Stimulated activated CD8-positive, alpha-beta memory T cell treated with anti-CD3 and anti-CD28 coated beads, Interleukin-4, amount 100 ng/mL, for 1 hour (primary cell): ENCODE measurements at regions not wholly inside any gene's neighbourhood (a gene's known extent, or its start where the extent isn't known, plus 50 kb on each side); places are given as distances from the start of the nearest gene placed in this dataset.

ENCODE experiments used
- DNase-seq, 2 donors: peaks; one replicate each; pipeline ENCODE4 v3.0.0-alpha.2; 2020; ENCODE audit warnings: low read depth in 2 of 2, low spot score in 1 of 2

DNA sequence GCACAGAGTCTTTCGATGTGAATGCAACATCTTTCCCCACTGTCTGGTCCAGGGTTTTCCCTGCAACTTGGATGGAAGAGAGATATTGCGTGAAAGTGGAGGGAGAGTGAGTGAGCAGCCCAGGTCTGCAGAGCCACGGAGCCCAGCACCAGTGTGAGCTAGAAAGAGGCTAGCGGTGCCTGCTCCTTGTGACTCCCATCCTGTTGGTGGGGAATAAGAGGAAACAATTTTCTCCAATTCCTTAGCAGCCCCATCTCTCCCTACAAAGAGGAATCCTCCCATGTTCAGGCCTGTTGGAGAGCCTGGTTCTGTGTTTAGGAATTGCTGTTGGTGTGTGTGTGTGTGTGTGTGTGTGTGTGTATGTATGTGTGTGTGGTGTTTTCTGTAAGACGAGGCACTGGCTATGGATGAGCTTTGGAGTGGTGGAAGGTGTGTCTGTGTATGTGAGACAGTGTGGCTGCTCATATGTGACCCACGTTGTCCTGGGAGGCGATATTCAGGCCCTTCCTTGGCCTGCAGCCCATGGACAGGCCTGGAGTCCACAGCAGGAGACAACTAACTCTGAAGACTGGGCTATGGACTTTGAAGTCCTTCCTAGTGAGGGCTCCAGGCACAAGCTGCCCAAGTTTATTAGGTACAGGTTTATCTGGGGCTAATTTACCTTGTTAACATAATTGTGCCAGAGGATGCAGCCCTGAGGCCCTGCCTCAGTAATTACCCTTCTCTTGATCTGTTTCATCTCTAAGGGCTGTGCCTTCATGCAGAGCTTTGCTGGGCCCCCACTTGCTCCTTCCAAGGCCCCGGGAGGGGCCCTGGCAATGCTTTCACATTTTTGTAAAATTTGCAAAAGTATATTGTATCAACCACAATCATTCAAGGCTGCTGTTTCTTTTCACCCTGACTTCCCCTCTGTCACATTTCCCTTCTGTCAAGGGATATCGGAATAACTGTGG, 88.6 kb upstream of the HAAO start:
- DNase-seq: no peak

DNA sequence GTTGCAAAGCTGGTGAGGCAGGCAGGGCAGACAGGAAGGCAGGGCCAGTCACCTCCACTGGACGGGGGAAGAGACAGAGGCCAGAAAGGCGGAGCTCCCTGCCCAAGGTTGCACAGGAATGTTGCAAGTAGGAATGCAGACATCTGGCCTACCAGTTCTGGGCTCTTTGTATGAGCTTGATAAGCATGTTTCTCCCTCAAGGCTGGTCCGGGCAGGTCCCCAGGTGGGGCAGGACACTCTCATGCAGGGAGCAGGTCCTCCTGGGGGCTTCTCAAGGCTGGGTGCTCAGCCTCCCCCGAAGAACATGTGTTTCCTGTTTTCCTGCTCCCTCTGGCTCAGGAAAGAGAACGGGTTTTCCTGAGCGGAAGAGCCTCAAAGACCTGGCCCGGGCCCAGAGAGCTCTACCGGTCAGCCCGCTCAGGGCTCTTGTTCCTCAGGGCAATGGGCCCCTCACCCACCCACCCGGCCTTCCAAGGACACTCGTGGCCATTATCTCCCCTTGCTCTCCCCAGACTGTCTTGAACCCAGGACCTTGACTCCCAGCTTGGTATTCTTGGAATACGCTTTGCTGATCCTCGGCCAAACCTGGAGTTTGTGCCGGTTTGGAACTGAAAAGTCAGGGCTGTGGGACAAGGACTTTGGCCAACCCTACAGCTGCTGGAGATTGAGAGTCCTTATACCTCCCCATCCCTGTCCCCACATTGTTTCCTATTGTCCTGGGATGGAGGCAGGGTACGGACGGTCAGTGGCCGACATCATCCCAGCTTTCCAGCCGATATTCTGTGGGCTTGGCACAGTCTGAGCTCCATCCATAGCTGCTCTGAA, 87.7 kb upstream of the HAAO start:
- DNase-seq: no peak

DNA sequence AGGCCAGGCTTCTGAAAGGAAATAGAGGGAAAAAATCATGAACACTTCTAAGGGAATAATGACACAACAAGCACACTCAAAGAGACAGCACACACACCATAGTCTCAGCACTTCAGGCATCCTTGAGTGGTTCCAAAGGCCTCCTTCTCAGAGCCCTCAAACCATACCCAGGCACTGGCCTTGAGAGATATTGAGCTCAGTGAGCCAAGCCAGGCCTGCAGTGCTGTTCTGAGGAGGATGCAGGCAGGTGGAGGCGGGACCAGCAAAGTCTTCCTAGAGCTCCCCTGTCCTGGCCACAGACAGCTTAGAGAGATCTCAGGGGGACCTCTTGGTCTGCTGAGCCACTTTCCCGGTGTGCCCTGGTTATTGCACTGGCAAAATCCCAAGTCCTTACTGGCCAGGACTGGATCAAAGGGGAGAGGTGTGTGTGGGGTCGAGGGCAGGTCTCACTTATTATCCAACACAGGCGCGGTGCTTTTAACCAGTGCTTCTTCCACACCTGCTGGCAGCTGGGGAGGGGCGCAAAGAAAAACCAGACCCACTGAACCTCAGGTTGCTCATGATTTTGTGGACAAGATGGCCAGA, 86.8 kb upstream of the HAAO start:
- DNase-seq: no peak

DNA sequence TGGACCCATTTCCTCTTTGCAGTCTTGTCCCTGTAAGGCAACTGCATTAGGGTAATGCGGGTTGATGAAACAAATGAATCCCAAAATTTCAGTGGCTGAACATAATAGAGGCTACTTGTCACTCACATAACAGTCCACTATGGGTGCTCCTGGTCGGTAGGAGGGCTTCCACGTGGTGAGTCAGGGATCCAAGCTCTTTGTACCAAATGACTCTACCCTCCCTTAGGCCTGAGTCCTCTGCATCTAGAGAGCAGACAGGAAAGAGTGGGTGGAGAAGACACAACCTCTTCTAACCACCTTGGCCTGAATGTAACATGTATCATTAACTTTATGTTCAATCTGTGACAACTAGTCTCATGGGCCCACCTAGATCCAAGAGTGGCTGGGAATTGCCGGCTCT, 86.2 kb upstream of the HAAO start:
- DNase-seq: no peak

DNA sequence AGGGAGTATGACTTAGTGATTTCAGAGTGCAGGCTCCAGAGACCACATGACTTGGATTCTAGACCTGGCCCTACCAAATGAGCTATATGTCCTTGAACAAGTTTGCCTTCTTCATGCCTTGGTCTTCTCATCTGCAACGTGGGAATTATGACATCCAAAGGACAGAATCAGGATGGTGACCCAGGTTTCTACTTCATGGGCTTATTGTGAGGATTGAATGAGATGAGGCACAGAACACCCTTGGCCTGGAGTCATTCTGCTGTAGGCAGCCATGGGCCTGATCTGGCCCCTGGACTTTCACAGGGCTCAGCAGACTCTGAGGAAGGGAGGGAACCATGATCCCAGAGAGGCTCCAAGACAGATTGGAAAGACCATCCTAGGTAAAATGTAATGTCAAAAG, 85.6 kb upstream of the HAAO start:
- DNase-seq: no peak

DNA sequence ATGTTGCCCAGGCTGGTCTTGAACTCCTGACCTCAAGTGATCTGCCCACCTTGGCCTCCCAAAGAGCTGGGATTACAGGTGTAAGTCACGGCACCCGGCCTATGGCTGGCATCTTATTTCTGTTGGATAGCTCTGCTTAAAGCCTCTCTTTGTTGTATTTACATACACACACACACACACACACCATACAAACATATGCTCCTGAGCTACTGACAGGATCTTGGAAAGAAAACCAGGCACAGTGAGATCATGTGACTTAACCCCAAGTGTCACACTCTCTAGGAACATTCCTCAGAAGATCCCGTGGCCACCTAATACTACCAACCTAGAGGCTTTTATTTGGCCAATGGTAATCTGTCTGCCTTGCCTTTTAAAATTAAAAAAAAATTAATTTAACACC, 85.1 kb upstream of the HAAO start:
- no peak for DNase-seq

DNA sequence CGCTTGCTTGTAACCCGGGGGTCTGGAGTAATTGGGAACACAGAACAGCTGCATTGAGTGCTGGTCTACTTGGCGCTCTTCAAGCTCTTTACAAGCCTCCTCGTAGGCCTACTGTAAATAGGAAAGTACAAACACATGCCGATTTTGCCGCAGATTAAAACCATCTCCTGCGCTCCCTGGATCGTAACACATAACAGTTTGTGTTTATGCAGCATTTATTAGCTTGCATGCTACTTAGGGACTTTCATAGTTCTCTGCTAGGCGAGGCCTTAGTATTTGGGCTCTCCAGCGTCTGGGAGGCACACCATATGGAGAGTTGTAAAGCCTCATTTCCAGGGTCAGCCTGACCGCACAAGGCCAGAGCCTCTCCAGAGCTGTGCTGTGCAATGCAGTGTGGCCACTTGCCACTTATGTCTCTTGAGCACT, 84.0 kb upstream of the HAAO start:
- DNase-seq: no peak

DNA sequence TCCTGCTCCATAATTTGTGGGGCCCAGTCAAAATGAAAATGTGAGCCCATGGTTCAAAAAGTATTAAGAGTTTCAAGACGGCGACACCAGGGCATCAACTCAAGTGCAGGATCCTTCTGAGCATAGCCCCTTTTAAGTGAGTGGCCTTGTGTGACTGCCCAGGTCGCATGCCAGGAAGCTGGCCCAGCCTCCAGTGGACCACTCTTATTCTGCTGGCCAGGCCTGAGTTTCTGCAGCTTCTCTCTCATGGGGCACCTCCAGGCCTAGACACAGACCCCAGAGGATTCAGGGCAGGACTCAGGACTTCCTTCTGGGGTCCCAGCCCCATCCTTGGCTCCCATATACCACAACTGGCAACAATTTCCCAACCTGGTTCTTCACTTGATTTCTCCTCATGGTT, 83.5 kb upstream of the HAAO start:
- no peak for DNase-seq

DNA sequence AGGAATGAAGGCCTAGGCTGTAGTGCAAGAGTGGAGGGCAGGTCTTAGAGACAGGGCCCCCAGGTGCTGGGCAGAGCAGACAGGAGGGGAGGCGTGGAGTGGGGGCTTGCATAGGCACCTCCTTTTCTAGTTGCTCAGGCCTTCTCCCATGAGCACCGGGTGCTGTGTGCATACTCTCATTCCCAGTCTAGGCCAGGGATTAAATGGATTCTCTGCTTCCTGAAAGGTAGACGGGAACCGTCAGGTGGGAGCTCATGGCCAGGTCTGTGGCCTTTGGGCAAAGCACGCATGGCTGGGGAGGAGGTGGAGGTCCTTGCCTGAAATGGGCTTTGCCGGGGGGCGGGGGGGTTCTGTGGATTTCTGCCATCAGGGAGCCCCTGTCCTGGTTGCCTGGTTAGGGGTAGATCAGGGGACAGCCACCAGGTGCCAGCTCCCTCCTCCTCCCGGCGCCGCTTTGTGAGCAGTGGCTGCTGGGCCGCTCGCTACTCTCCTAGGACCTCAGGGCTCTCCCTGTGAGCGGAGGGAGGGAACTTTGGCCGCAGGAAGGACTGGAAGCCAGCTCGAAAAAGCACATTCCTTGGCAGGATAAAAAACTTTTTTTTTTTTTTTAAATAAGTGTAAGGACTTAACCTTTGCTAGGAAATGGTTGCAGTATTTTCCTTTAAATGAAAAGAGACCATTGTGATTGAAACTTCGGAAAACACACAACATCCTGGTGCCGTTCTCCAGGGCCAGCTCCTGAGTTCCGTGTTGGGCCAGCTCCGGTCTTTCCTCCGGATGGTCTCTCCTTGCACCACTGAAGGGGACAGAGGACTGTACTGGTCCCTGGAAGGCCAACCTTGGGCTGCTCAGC, 82.8 kb upstream of the HAAO start:
- no peak for DNase-seq

DNA sequence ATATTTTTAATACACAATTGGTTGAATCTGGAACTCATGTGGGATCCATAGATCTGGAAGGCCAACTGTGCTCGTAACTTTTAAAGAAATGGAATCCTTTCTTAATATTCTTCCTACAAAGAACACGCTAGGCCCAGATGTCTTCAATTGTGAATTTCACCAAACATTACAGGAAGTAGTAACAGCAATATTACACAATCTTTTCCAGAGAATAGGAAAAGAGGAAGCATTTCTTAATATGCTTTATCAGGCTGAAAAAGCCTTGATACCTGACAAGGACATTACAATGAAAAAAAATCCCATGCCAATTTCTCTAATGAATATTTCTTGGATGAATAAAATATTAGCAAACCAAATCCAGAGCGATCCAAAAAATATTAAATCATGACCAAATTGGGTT, 80.3 kb upstream of the HAAO start:
- DNase-seq: no peak

DNA sequence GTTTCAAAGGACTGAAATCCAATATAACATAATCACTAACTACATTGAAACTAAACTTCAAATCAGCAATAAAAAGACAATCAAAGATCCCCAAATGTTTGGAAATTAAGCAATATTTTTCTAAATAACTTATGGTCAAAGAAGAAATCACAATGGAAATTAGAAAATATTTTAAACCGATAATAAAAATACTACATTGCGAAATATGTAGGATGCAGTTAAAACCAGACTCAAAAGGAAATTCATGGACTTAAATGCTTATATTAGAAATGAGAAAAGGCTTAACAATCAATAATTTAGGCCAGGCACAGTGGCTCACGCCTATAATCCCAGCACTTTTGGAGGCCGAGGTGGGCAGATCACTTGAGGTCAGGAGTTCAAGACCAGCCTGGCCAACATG, 79.0 kb upstream of the HAAO start:
- DNase-seq: no peak

DNA sequence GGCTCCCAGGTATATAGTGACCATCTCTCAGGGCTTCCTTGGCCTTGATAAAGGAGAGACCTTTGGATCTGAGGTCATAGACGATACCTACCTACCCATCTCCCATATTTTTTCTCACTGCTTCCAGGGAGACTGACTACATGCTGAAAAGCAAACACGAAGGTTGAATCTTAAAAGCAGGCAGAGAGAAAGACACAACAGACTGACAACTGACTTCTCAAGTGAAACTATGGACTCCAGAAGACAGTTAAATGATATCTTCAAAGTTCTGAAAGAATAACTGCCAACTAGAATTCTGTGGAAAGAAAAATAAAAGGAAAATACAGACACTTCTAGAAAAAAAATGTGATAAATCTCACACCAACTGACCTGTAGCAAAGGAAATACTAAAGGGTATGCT, 76.5 kb upstream of the HAAO start:
- DNase-seq: no peak

DNA sequence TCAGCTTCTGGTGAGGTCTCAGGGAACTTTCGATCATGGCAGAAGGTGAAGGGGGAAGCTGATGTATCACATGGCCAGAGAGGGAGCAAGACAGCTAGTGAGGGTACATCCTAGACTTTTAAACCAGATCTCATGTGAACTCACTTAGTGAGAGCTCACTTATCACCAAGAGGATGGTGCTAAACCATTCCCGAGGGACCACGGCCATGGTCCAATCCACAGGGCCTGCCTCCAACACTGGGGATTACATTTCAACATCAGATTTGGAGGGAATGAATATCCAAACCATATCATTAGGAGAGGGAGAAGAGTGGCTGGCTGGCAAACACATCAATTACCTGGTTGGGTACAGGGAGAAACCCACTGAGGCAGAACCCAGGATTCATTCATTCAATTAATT, 75.7 kb upstream of the HAAO start:
- no peak for DNase-seq

DNA sequence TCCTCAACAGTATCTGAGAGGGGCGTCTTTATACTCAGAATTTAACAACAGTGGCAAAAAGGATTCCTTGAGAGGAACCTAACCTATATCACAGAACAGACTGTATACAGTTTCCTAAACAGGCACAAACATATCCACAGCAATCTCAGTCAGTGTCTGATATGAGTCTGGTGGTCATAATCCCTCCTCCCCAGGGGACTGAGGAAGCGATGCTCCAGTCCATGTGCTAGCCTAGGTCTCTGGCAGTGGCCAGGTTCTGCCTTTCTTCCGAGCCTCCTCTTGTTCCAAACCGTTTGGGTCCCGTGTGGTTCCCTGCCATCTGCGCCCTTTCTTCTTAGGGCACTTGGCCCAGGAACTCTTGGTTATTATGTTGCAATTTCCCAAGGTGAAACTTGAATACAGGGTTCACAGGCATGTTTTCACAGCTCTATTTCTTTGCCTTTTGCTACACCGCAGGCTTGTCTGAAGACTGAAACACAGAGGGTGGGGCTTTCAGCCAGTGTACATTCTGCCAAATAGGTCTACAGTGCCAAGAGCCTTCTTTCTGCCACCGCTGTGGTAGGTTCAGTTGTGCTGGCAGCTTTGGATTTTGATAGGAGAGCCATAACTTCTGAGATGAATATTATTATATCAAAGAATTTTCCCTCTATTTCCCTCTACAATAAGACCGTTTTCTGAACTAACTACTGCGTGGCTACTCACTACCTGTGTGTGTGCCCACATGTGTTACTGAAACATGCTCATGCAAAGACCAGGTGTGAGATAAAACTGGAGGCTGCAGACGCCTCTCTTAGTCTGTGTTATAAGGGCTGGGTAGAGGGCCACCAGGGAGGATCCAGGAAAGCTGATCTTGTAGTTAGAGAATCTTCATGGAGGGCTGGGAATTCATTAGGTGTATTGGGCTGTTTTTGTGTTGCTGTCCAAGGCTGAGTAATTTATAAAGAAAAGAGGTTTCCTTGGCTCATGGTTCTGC, 75.0 kb upstream of the HAAO start:
- no peak for DNase-seq

DNA sequence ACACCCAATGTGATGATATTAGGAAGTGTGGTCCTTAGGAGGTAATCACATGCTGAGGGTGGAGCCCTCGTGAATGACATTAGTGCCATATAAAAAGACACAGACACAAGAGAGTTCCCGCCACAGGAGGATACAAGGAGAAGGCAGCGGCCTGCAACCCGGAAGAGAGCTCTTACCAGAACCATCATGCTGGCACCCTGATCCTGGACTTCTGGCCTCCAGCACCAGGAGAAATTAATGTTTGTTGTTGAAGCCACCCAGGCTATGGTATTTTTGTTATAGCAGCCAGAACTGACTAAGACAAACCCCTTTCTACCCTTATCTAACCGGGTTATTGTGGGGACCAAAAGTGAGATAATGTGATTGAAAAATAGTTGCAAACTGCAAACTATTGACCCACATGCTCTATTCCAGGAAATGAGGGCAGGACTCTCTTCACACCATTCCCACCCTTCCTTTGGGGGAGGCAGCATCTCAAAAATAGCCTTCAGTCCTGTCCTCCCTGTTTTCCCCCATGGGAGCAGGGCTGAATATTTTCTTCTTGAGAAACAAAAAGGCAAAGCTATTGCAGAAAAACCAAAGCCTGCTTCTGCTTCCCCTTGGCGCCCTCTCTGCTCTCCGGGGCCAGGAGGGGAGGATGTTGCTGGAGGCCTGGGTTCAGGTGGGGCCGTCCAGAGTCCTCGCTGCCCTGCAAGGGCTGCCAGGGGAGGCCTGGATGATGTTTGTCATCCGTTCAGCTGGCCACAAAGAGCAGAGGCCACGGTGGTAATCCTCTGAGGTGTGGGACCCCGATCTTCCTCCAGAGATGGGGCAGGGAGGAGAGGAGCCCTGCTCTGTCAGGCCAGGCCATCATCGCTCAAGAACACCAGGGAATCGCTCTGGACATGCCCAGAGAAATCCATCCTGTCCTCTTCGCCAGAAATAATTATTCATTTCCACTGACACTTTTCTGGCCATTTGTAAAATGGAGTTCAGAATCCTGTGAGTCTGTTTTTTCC, 73.8 kb upstream of the HAAO start:
- DNase-seq: no peak

DNA sequence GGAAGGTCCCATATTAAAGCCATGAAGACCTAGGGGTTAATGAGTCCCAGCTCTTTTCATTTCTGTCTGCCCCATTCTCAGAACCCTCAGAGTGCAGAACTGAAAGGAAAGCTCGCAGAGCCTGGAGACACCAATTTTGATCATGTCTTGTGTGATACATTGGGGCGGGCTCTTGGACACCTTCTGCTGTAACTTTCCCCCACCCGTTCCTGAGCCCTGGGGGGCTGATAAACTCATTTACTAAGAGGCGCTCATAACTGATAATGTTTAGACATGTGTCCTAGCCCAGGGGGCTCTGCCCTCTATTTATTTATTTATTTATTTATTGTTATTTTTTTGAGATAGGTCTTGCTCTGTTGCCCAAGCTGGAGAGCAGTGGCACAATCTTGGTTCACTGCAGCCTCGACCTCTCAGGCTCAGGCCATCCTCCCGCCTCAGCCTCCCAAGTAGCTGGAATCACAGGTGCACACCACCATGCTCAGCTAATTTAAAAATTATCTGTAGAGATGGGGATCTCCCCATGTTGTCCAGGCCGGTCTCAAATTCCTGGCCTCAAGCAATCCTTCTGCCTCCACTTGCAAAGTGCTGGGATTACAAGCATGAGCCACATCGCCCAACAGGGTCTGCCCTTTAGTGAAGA, 72.4 kb upstream of the HAAO start:
- DNase-seq: no peak

DNA sequence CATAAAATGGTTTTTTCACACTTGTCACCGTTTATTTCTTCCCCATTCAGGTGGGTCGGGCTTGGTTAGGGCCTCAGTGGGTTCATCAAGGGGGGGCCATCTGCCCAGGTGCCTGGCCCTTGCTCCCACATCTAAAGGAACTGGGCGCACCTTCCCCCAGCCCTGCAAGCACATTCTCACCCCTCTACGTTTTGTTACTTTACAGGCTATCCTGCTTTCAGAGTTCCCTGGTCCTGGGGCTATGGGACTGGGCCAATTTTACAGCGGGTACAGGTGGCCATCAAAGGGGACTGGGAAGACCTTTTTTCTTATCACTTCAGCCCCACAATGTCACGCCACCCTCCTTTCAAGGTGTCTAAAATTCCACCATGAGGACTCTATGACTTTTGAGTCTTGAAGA, 71.8 kb upstream of the HAAO start:
- DNase-seq: no peak

DNA sequence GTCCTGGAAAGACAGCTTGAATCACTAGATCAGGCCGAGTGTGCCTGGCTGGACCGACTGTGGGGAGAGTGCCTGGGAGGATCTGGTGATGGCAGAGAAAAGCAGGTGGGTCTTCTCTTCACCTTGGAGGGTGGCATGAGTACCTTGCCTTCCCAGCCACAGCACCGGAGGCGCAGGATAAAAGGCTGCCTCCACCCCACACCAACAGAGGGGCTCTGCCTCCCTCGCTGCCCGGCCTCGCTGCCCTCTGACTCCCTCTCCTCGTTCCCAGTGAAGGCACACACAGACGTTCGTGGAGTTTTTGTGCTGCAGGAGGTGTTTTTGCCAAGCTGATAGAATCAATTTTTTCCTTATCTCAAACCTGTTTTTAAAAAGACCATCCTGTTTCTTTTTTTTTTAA, 71.4 kb upstream of the HAAO start:
- no peak for DNase-seq
